ENCODE measurements at regions not wholly inside any gene's neighbourhood (a gene's known extent, or its start where the extent isn't known, plus 50 kb on each side); places are given as distances from the start of the nearest gene placed in this dataset.

GRCh38 chr2:83238111-83238510 lies 1221.0 kb downstream of the SUCLG1 start:
- Mint-ChIP-seq H3K27ac (ENCODE audit: unreplicated experiment) (no peak overlapping the region), H3K4me3 (ENCODE audit: unreplicated experiment) (no peak overlapping the region), H3K9me3 (ENCODE audit: low read depth) (no peaks in the 10 kb centered on the region), H3K4me1 (ENCODE audit: low read depth) (no peaks in the 10 kb centered on the region), H3K27me3 (ENCODE audit: low read depth) (no peaks in the 10 kb centered on the region), H3K36me3 (ENCODE audit: low read depth) (no peaks in the 10 kb centered on the region)
- no peak for DNase-seq (ENCODE audit: low spot score)
- no peak for TF ChIP-seq CTCF (IDR thresholded peaks at IDR 0.05)

GRCh38 chr2:83234246-83234645 lies 1224.8 kb downstream of the SUCLG1 start:
- no peaks in the 10 kb centered on the region for H3K4me1 Mint-ChIP-seq (ENCODE audit: low read depth)
- no peak for DNase-seq (ENCODE audit: low spot score)
- H3K36me3 Mint-ChIP-seq (ENCODE audit: low read depth): no peaks in the 10 kb centered on the region
- no peaks in the 10 kb centered on the region for H3K27me3 Mint-ChIP-seq (ENCODE audit: low read depth)
- H3K27ac Mint-ChIP-seq (ENCODE audit: unreplicated experiment): no peak overlapping the region
- TF ChIP-seq CTCF (IDR thresholded peaks at IDR 0.05): no peak
- no peak overlapping the region for H3K4me3 Mint-ChIP-seq (ENCODE audit: unreplicated experiment)
- no peaks in the 10 kb centered on the region for H3K9me3 Mint-ChIP-seq (ENCODE audit: low read depth)

GRCh38 chr2:83233781-83234180 lies 1225.3 kb downstream of the SUCLG1 start:
- no peak for TF ChIP-seq CTCF (IDR thresholded peaks at IDR 0.05)
- no peaks in the 10 kb centered on the region for H3K36me3 Mint-ChIP-seq (ENCODE audit: low read depth)
- H3K4me3 Mint-ChIP-seq (ENCODE audit: unreplicated experiment): no peak overlapping the region
- no peaks in the 10 kb centered on the region for H3K9me3 Mint-ChIP-seq (ENCODE audit: low read depth)
- no peak overlapping the region for H3K27ac Mint-ChIP-seq (ENCODE audit: unreplicated experiment)
- H3K4me1 Mint-ChIP-seq (ENCODE audit: low read depth): no peaks in the 10 kb centered on the region
- H3K27me3 Mint-ChIP-seq (ENCODE audit: low read depth): no peaks in the 10 kb centered on the region
- DNase-seq (ENCODE audit: low spot score): no peak

GRCh38 chr2:83233326-83233725 lies 1225.8 kb downstream of the SUCLG1 start:
- Mint-ChIP-seq H3K4me3 (ENCODE audit: unreplicated experiment) (no peak overlapping the region), H3K27me3 (ENCODE audit: low read depth) (no peaks in the 10 kb centered on the region), H3K36me3 (ENCODE audit: low read depth) (no peaks in the 10 kb centered on the region), H3K27ac (ENCODE audit: unreplicated experiment) (no peak overlapping the region), H3K9me3 (ENCODE audit: low read depth) (no peaks in the 10 kb centered on the region), H3K4me1 (ENCODE audit: low read depth) (no peaks in the 10 kb centered on the region)
- TF ChIP-seq CTCF (IDR thresholded peaks at IDR 0.05): no peak
- no peak for DNase-seq (ENCODE audit: low spot score)

GRCh38 chr2:83229443-83229842 lies 1229.6 kb downstream of the SUCLG1 start:
- H3K27ac Mint-ChIP-seq (ENCODE audit: unreplicated experiment): no peak overlapping the region
- DNase-seq (ENCODE audit: low spot score): no peak
- peaks cover 4% of the 10 kb centered on the region for H3K27me3 Mint-ChIP-seq (ENCODE audit: low read depth)

More at GRCh38 chr2:83229443-83229842, 1229.6 kb downstream of the SUCLG1 start:
- Mint-ChIP-seq H3K9me3 (ENCODE audit: low read depth) (no peaks in the 10 kb centered on the region), H3K4me1 (ENCODE audit: low read depth) (no peaks in the 10 kb centered on the region), H3K36me3 (ENCODE audit: low read depth) (no peaks in the 10 kb centered on the region), H3K4me3 (ENCODE audit: unreplicated experiment) (no peak overlapping the region)
- TF ChIP-seq CTCF (IDR thresholded peaks at IDR 0.05): no peak

Measured in chondrocyte (in vitro differentiated cells).